ENCODE measurements at regions not wholly inside any gene's neighbourhood (a gene's known extent, or its start where the extent isn't known, plus 50 kb on each side); places are given as distances from the start of the nearest gene placed in this dataset.
"Not testable (repeated sequence)": the region's sequence is repeated elsewhere in the genome, so short reads cannot be mapped to it uniquely, and the experiment has no call there.

- DNase-seq (ENCODE audit: low spot score) = not testable (repeated sequence)
Observed at GRCh38 chr5:97234380-97234779, 51.3 kb upstream of the RIOK2 start.

GRCh38 chr5:97242341-97242740, 59.3 kb upstream of the RIOK2 start:
- no peak for DNase-seq (ENCODE audit: low spot score)

- DNase-seq (ENCODE audit: low spot score) = no peak
Observed at GRCh38 chr5:97243353-97243752, 60.3 kb upstream of the RIOK2 start.

- DNase-seq (ENCODE audit: low spot score) = no peak
Observed at GRCh38 chr5:97245386-97245785, 62.3 kb upstream of the RIOK2 start.

- DNase-seq (ENCODE audit: low spot score) = no peak
Observed at GRCh38 chr5:97250113-97250512, 67.1 kb upstream of the RIOK2 start.

GRCh38 chr5:97266076-97266475, 83.0 kb upstream of the RIOK2 start:
- no peak for DNase-seq (ENCODE audit: low spot score)

GRCh38 chr5:97266576-97266975, 83.5 kb upstream of the RIOK2 start:
- no peak for DNase-seq (ENCODE audit: low spot score)

GRCh38 chr5:97267767-97268166, 84.7 kb upstream of the RIOK2 start:
- no peak for DNase-seq (ENCODE audit: low spot score)

- no peak for DNase-seq (ENCODE audit: low spot score)
Observed at GRCh38 chr5:97276474-97277120, 93.5 kb upstream of the RIOK2 start.

GRCh38 chr5:97281257-97281656, 98.2 kb upstream of the RIOK2 start:
- DNase-seq (ENCODE audit: low spot score) = no peak

GRCh38 chr5:97297063-97297703, 114.1 kb upstream of the RIOK2 start:
- DNase-seq (ENCODE audit: low spot score) = peak; percentile 3

GRCh38 chr5:97297704-97298091, 114.7 kb upstream of the RIOK2 start:
- DNase-seq (ENCODE audit: low spot score) = no peak

GRCh38 chr5:97301181-97301580, 118.1 kb upstream of the RIOK2 start:
- not testable (repeated sequence) for DNase-seq (ENCODE audit: low spot score)

- DNase-seq (ENCODE audit: low spot score) = no peak
Observed at GRCh38 chr5:97338729-97339128, 155.7 kb upstream of the RIOK2 start.

GRCh38 chr5:97355775-97356174, 172.7 kb upstream of the RIOK2 start:
- DNase-seq (ENCODE audit: low spot score) = no peak

GRCh38 chr5:97363577-97363976, 180.5 kb upstream of the RIOK2 start:
- DNase-seq (ENCODE audit: low spot score) = no peak

GRCh38 chr5:97364731-97365130, 181.7 kb upstream of the RIOK2 start:
- no peak for DNase-seq (ENCODE audit: low spot score)

GRCh38 chr5:97365163-97365845, 182.3 kb upstream of the RIOK2 start:
- DNase-seq (ENCODE audit: low spot score) = no peak

GRCh38 chr5:97365918-97366317, 182.9 kb upstream of the RIOK2 start:
- no peak for DNase-seq (ENCODE audit: low spot score)

GRCh38 chr5:97375959-97376358, 192.9 kb upstream of the RIOK2 start:
- no peak for DNase-seq (ENCODE audit: low spot score)

- DNase-seq (ENCODE audit: low spot score) = no peak
Observed at GRCh38 chr5:97377582-97377981, 194.5 kb upstream of the RIOK2 start.

GRCh38 chr5:97383996-97384395, 200.9 kb upstream of the RIOK2 start:
- no peak for DNase-seq (ENCODE audit: low spot score)

- DNase-seq (ENCODE audit: low spot score) = no peak
Observed at GRCh38 chr5:97388794-97389193, 205.7 kb upstream of the RIOK2 start.

GRCh38 chr5:97400537-97400936, 217.5 kb upstream of the RIOK2 start:
- no peak for DNase-seq (ENCODE audit: low spot score)
